ENCODE measurements at regions not wholly inside any gene's neighbourhood (a gene's known extent, or its start where the extent isn't known, plus 50 kb on each side); places are given as distances from the start of the nearest gene placed in this dataset.

GRCh38 chr20:7650086-7650879, 290.0 kb downstream of the HAO1 start:
- peak; percentile 80 for DNase-seq (ENCODE audit: low read depth)

- DNase-seq (ENCODE audit: low read depth): no peak
These were observed 286.0 kb downstream of the HAO1 start for GRCh38 chr20:7654231-7654630.

- no peak for DNase-seq (ENCODE audit: low read depth)
These were observed 283.4 kb downstream of the HAO1 start for GRCh38 chr20:7656687-7657467.

- no peak for DNase-seq (ENCODE audit: low read depth)
These were observed 282.7 kb downstream of the HAO1 start for GRCh38 chr20:7657569-7657968.

GRCh38 chr20:7660165-7660564, 280.1 kb downstream of the HAO1 start:
- no peak for DNase-seq (ENCODE audit: low read depth)

- no peak for DNase-seq (ENCODE audit: low read depth)
These were observed 274.9 kb downstream of the HAO1 start for GRCh38 chr20:7665376-7665775.

- no peak for DNase-seq (ENCODE audit: low read depth)
These were observed 273.1 kb downstream of the HAO1 start for GRCh38 chr20:7667194-7667593.

- no peak for DNase-seq (ENCODE audit: low read depth)
These were observed 267.7 kb downstream of the HAO1 start for GRCh38 chr20:7672571-7672970.

GRCh38 chr20:7673841-7674240, 266.4 kb downstream of the HAO1 start:
- DNase-seq (ENCODE audit: low read depth): peak; percentile 78

- DNase-seq (ENCODE audit: low read depth): no peak
These were observed 257.3 kb downstream of the HAO1 start for GRCh38 chr20:7682916-7683315.

- no peak for DNase-seq (ENCODE audit: low read depth)
These were observed 253.2 kb downstream of the HAO1 start for GRCh38 chr20:7687065-7687464.

- DNase-seq (ENCODE audit: low read depth): no peak
These were observed 251.1 kb downstream of the HAO1 start for GRCh38 chr20:7689151-7689550.

GRCh38 chr20:7691647-7692269, 248.5 kb downstream of the HAO1 start:
- DNase-seq (ENCODE audit: low read depth): no peak

GRCh38 chr20:7692478-7692877, 247.8 kb downstream of the HAO1 start:
- DNase-seq (ENCODE audit: low read depth): no peak

- DNase-seq (ENCODE audit: low read depth): no peak
These were observed 246.5 kb downstream of the HAO1 start for GRCh38 chr20:7693761-7694160.

GRCh38 chr20:7695051-7695495, 245.2 kb downstream of the HAO1 start:
- DNase-seq (ENCODE audit: low read depth): peak; percentile 56

GRCh38 chr20:7695635-7696034, 244.6 kb downstream of the HAO1 start:
- no peak for DNase-seq (ENCODE audit: low read depth)

- no peak for DNase-seq (ENCODE audit: low read depth)
These were observed 243.9 kb downstream of the HAO1 start for GRCh38 chr20:7696311-7696710.

- DNase-seq (ENCODE audit: low read depth): no peak
These were observed 238.1 kb downstream of the HAO1 start for GRCh38 chr20:7702141-7702540.

- DNase-seq (ENCODE audit: low read depth): no peak
These were observed 236.7 kb downstream of the HAO1 start for GRCh38 chr20:7703551-7703961.

- DNase-seq (ENCODE audit: low read depth): no peak
These were observed 236.3 kb downstream of the HAO1 start for GRCh38 chr20:7703996-7704395.

GRCh38 chr20:7708112-7708511, 232.1 kb downstream of the HAO1 start:
- DNase-seq (ENCODE audit: low read depth): no peak

GRCh38 chr20:7708782-7709181, 231.5 kb downstream of the HAO1 start:
- DNase-seq (ENCODE audit: low read depth): no peak
